HAP-1 (cell line): ENCODE measurements at regions not wholly inside any gene's neighbourhood (a gene's known extent, or its start where the extent isn't known, plus 50 kb on each side); places are given as distances from the start of the nearest gene placed in this dataset.

Source experiments
- DNase-seq, 2 experiments: peaks; one replicate each; pipeline ENCODE4 v3.0.0-alpha.2; 2016 to 2020; ENCODE audit warnings: low spot score in 2 of 2
- H3K27me3 ChIP-seq: fragments of 250-450 bp; sonication (Bioruptor Pico); 2 replicates; pipeline ENCODE4 v1.5.1; 2020; ENCODE audit warnings: low read depth, mild to moderate bottlenecking, moderate library complexity
- H3K36me3 ChIP-seq: fragments of 250-450 bp; sonication (Bioruptor Pico); replicated peaks from 2 replicates; pipeline ENCODE4 v1.5.1; 2020; ENCODE audit warnings: mild to moderate bottlenecking
- H3K4me1 ChIP-seq: fragments of 250-450 bp; sonication (Bioruptor Pico); 2 replicates; pipeline ENCODE4 v1.5.1; 2020; ENCODE audit warnings: mild to moderate bottlenecking
- H3K4me3 ChIP-seq: fragments of 250-450 bp; sonication (Bioruptor Pico); 2 replicates; pipeline ENCODE4 v1.5.1; 2020; ENCODE audit warnings: mild to moderate bottlenecking, moderate library complexity
- H3K9me3 ChIP-seq: fragments of 250-450 bp; sonication (Bioruptor Pico); 2 replicates; pipeline ENCODE4 v1.5.1; 2020; ENCODE audit warnings: mild to moderate bottlenecking, moderate library complexity
- in situ Hi-C: fragments of 300-500 bp; cut with MboI; formaldehyde crosslinking; loops from 3 replicates; pipeline ENCODE4 v1.14.3; 2020; ENCODE audit warnings: low sequenced_read_pairs, inconsistent platforms, mixed read lengths

DNA sequence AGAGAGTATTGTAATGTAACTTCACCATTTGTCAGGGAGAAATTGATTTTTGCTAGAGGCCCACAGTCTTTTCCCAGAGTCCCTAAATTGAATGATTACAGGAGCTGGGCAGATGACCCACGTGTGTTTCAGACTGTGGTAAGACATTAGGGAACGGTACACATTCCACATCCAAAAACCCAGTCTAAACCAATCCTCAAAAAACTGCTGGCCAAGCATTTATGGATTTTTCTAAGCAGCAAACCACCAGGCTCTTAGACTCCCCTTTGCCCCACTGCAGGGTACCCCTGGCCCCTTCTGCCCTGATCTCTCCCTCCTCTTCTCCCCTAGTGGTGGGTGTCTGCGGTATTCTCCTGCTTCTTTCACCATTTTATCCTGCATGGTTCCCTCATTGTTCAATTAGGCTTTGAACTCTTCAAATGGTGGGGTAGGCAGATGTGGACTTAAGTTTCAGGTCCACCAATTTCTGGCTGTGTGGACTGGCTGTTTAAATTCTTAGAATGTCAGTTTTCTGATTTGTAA is 135.5 kb upstream of the SORCS3 start:
- Histone ChIP-seq H3K9me3 (no peaks in the 10 kb centered on the region), H3K36me3 (no peaks in the 10 kb centered on the region), H3K4me3 (no peak overlapping the region), H3K4me1 (no peaks in the 10 kb centered on the region), H3K27me3 (peaks cover 12% of the 10 kb centered on the region)
- no peak for DNase-seq
- in situ Hi-C loops, result no loop called here

- in situ Hi-C loops, result no loop called here
- Histone ChIP-seq H3K4me3 (no peak overlapping the region), H3K4me1 (no peaks in the 10 kb centered on the region), H3K9me3 (no peaks in the 10 kb centered on the region), H3K36me3 (no peaks in the 10 kb centered on the region), H3K27me3 (peaks cover 2% of the 10 kb centered on the region; the same call in 1 of the 2 replicates)
- DNase-seq, result no peak
These were observed 131.1 kb upstream of the SORCS3 start for GRCh38 chr10:104509981-104510380.

DNA sequence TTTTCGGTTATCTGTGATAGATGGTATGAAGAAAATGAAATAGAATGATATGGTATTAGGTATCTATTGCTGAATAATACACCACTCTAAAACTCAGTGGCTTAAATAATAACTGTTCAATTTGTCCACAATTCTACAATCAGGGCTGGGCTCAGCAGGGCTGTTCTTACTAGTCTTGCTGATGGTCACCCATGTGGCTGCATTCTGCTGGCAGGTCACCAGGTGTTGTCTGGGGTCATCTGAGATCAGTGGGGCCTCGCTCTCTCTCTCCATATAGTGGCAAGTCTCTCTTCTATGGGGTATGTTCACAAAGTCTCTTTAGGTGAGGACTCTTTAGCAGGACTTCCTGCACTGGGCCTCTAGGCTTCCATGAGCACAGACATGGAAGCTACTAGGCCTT is 130.4 kb upstream of the SORCS3 start:
- in situ Hi-C loops, result no loop called here

GRCh38 chr10:104512800-104513199 is 128.3 kb upstream of the SORCS3 start:
- in situ Hi-C loops, result no loop called here
- Histone ChIP-seq H3K4me3 (no peak overlapping the region), H3K4me1 (no peaks in the 10 kb centered on the region), H3K27me3 (peaks cover 2% of the 10 kb centered on the region; the same call in 1 of the 2 replicates), H3K36me3 (no peaks in the 10 kb centered on the region), H3K9me3 (no peaks in the 10 kb centered on the region)
- DNase-seq, result no peak

More for the DNA sequence above, 130.4 kb upstream of the SORCS3 start:
- no peak overlapping the region for H3K4me3 ChIP-seq
- H3K9me3 ChIP-seq, result no peaks in the 10 kb centered on the region
- H3K36me3 ChIP-seq, result no peaks in the 10 kb centered on the region
- H3K4me1 ChIP-seq, result no peaks in the 10 kb centered on the region
- DNase-seq, result no peak
- H3K27me3 ChIP-seq, result peaks cover 2% of the 10 kb centered on the region; the same call in 1 of the 2 replicates

GRCh38 chr10:104515678-104516199 is 125.4 kb upstream of the SORCS3 start:
- H3K4me1 ChIP-seq, result no peaks in the 10 kb centered on the region
- DNase-seq, result no peak
- H3K4me3 ChIP-seq, result no peak overlapping the region
- in situ Hi-C loops, result no loop called here
- H3K9me3 ChIP-seq, result no peaks in the 10 kb centered on the region
- no peaks in the 10 kb centered on the region for H3K36me3 ChIP-seq
- peaks cover 2% of the 10 kb centered on the region; the same call in 1 of the 2 replicates for H3K27me3 ChIP-seq

- no peaks in the 10 kb centered on the region for H3K4me1 ChIP-seq
- no peak for DNase-seq
- H3K9me3 ChIP-seq, result no peaks in the 10 kb centered on the region
- in situ Hi-C loops, result no loop called here
- H3K36me3 ChIP-seq, result no peaks in the 10 kb centered on the region
- no peak overlapping the region for H3K4me3 ChIP-seq
- H3K27me3 ChIP-seq, result peaks cover 2% of the 10 kb centered on the region; the same call in 1 of the 2 replicates
These were observed 124.1 kb upstream of the SORCS3 start for GRCh38 chr10:104516986-104517385.

GRCh38 chr10:104517946-104518345 is 123.1 kb upstream of the SORCS3 start:
- in situ Hi-C loops, result no loop called here
- no peaks in the 10 kb centered on the region for H3K36me3 ChIP-seq

DNA sequence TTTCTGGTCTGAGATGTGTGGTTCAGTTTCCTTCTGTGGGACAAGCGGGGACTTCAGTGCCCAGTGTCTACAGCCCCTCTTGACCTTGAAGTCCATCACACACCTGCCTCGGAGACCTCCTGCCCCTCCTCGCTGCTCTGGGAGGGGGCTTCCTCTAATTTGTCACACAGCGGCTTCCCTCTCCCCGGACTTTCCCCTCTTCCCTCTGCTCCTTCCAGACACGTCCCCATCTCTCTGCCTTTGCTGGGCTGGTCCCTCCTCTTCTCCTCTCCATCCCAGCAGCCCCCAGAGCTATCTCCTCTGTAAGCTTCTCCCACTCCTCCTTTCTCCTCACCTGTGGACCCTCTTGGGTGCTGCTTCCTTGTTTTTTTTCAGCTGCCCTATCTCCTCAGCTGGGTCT is 122.2 kb upstream of the SORCS3 start:
- Histone ChIP-seq H3K4me3 (no peak overlapping the region), H3K4me1 (no peaks in the 10 kb centered on the region), H3K36me3 (no peaks in the 10 kb centered on the region), H3K27me3 (no peaks in the 10 kb centered on the region; the same call in 1 of the 2 replicates), H3K9me3 (no peaks in the 10 kb centered on the region)
- no peak for DNase-seq
- in situ Hi-C loops, result no loop called here

More at GRCh38 chr10:104517946-104518345, 123.1 kb upstream of the SORCS3 start:
- Histone ChIP-seq H3K4me1 (no peaks in the 10 kb centered on the region), H3K4me3 (no peak overlapping the region), H3K9me3 (no peaks in the 10 kb centered on the region), H3K27me3 (peaks cover 2% of the 10 kb centered on the region; the same call in 1 of the 2 replicates)
- DNase-seq, result no peak

- Histone ChIP-seq H3K36me3 (no peaks in the 10 kb centered on the region), H3K4me3 (no peak overlapping the region), H3K9me3 (no peaks in the 10 kb centered on the region), H3K27me3 (no peaks in the 10 kb centered on the region), H3K4me1 (no peaks in the 10 kb centered on the region)
- in situ Hi-C loops, result no loop called here
- DNase-seq, result no peak
These were observed 120.4 kb upstream of the SORCS3 start for GRCh38 chr10:104520653-104521052.

DNA sequence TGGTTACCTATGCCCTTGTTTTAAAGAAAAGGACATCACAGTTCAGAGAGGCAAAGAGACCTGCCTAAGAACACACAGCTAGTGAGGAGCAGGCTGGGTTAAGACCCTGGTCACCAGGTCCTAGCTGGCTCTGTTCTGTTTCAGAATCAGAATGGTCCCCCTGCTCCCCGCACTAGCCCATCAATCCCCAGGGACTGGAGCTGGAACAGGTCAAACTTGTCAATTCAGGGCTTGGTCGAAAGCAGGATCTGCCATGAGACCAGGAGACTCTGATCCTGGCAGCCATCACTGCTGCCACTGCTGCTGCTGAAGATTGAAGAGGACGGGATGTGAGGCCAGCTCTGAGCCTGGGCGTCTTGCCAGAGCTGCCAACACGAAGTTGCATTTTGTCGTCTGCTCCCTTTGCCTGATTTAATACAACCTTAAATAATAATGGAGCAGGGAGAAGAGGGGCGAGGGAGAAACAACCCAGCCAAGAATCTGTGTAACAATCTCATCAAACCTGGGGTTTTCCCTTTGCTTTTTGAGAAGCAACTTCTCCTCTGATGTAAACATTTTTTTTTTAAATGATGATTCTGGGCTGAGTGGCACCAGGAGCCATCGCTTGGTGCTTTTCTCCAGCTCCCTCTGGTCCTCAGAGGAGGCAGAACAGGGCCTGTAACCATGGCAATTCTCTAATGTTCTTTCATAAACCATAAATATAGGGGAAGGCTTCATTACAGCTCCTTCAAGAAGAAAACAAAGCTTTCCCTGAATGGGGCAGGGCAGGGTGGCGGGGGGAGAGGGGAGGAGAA is 119.0 kb upstream of the SORCS3 start:
- Histone ChIP-seq H3K4me1 (no peaks in the 10 kb centered on the region), H3K9me3 (no peaks in the 10 kb centered on the region), H3K27me3 (no peaks in the 10 kb centered on the region), H3K36me3 (no peaks in the 10 kb centered on the region), H3K4me3 (no peak overlapping the region)
- DNase-seq, result no peak
- in situ Hi-C loops, result no loop called here

GRCh38 chr10:104526188-104526587 is 114.9 kb upstream of the SORCS3 start:
- Histone ChIP-seq H3K36me3 (no peaks in the 10 kb centered on the region), H3K4me1 (no peaks in the 10 kb centered on the region), H3K27me3 (no peaks in the 10 kb centered on the region), H3K9me3 (no peaks in the 10 kb centered on the region), H3K4me3 (no peak overlapping the region)
- in situ Hi-C loops, result no loop called here
- no peak for DNase-seq

- H3K9me3 ChIP-seq, result no peaks in the 10 kb centered on the region
- no peaks in the 10 kb centered on the region for H3K36me3 ChIP-seq
- no peaks in the 10 kb centered on the region for H3K27me3 ChIP-seq
- DNase-seq, result no peak
- in situ Hi-C loops, result no loop called here
- no peak overlapping the region for H3K4me3 ChIP-seq
- no peaks in the 10 kb centered on the region for H3K4me1 ChIP-seq
These were observed 114.1 kb upstream of the SORCS3 start for GRCh38 chr10:104527013-104527412.

DNA sequence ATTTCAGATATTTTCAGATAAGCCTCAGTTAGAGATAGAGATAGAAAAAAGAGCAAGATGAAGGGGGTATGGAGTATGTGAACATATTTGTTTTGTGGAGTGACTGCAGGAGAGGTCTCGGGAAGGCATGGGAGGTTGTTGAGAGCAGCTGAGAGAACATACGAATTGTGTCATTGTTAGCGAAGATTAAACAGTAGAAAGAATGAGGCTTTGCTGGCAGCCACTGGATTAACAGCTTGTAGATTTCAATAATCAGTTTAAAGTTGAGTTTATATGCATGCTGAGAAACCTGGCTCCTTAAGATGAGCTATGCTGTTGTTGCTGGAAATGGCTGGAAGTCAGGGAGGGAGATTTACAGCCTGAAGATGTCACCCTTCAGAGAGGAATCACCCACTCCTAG is 100.9 kb upstream of the SORCS3 start:
- H3K9me3 ChIP-seq, result no peaks in the 10 kb centered on the region
- in situ Hi-C loops, result no loop called here
- no peak for DNase-seq
- H3K27me3 ChIP-seq, result no peaks in the 10 kb centered on the region
- no peaks in the 10 kb centered on the region for H3K4me1 ChIP-seq
- H3K36me3 ChIP-seq, result no peaks in the 10 kb centered on the region
- no peak overlapping the region for H3K4me3 ChIP-seq

DNA sequence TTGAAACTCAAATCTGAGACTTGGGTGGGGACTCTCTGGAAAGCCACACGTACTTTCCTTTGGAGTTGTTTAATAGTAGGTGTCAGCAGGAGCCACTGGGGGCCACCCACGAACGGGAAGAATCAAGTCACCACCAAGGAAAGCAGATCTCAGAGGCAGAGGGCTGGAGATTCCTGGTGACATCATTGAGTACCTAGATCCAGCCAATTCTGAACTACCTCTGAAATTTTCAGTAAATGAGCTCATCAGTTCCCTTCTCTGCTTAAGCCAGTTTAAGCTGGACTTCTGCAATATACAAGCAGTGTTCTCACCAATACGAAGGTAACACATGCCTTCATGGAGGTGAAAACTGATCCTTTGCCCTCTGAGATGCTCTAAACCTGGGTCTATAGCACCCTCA is 99.3 kb upstream of the SORCS3 start:
- H3K4me1 ChIP-seq, result no peaks in the 10 kb centered on the region
- no peaks in the 10 kb centered on the region for H3K9me3 ChIP-seq
- no peaks in the 10 kb centered on the region for H3K27me3 ChIP-seq
- H3K4me3 ChIP-seq, result no peak overlapping the region
- in situ Hi-C loops, result no loop called here
- no peak for DNase-seq
- H3K36me3 ChIP-seq, result no peaks in the 10 kb centered on the region
